Activated naive CD4-positive, alpha-beta T cell treated with anti-CD3 and anti-CD28 coated beads for 36 hours (primary cell): ENCODE measurements at regions not wholly inside any gene's neighbourhood (a gene's known extent, or its start where the extent isn't known, plus 50 kb on each side); places are given as distances from the start of the nearest gene placed in this dataset.

Experiments
- CTCF ChIA-PET: fragments of 350-600 bp; sonication (Branson Sonifier 250); formaldehyde crosslinking; loops from one replicate; lab custom pipeline; 2021; ENCODE audit warnings: antibody characterized with exemption; lab: Charles Lee
- DNase-seq: peaks from one replicate; pipeline ENCODE4 v3.0.0-alpha.2; 2020
- H3K27ac Mint-ChIP-seq: one replicate; pipeline ENCODE4 v1.8.0; 2021; ENCODE audit warnings: mild to moderate bottlenecking, mixed read lengths
- H3K27me3 Mint-ChIP-seq: one replicate; pipeline ENCODE4 v1.8.0; 2021; ENCODE audit warnings: low read depth, mixed read lengths
- H3K36me3 Mint-ChIP-seq: one replicate; pipeline ENCODE4 v1.8.0; 2021; ENCODE audit warnings: low read depth, mixed read lengths
- H3K4me1 Mint-ChIP-seq: one replicate; pipeline ENCODE4 v1.8.0; 2021; ENCODE audit warnings: low read depth, mixed read lengths
- H3K4me3 Mint-ChIP-seq: one replicate; pipeline ENCODE4 v1.8.0; 2021; ENCODE audit warnings: mild to moderate bottlenecking, moderate library complexity, mixed read lengths
- H3K9me3 Mint-ChIP-seq: one replicate; pipeline ENCODE4 v1.8.0; 2021; ENCODE audit warnings: mixed read lengths
- intact Hi-C: fragments of 100-400 bp; cut with micrococcal nuclease; formaldehyde crosslinking; loops from one replicate; pipeline ENCODE4 v1.15.1; 2023

DNA sequence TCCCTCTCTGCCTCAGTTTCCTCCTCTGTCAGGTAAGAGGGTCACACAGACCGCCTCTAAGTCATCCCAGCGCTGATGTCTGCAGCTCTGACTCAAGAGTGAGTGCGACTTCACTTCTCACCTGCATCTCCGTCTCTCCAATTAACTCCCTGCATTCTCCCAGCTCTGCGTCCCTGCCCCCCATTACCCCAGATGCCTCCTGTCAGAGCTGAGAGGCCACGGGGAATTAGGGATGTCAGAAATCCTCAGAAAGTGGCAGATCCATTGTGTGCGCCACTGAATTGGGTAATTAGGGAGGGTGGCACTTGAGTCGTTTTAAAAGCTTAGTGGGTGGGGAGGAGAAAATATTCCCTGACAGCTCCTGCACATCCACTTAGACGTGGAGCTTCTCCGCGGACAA, 885.4 kb upstream of the EEF2KMT start:
- Mint-ChIP-seq H3K27me3 (no peaks in the 10 kb centered on the region), H3K36me3 (no peaks in the 10 kb centered on the region), H3K4me3 (no peak overlapping the region), H3K27ac (no peak overlapping the region), H3K9me3 (peaks cover 5% of the 10 kb centered on the region), H3K4me1 (no peaks in the 10 kb centered on the region)
- CTCF ChIA-PET = no interaction called here
- intact Hi-C loops = no loop called here
- no peak for DNase-seq

DNA sequence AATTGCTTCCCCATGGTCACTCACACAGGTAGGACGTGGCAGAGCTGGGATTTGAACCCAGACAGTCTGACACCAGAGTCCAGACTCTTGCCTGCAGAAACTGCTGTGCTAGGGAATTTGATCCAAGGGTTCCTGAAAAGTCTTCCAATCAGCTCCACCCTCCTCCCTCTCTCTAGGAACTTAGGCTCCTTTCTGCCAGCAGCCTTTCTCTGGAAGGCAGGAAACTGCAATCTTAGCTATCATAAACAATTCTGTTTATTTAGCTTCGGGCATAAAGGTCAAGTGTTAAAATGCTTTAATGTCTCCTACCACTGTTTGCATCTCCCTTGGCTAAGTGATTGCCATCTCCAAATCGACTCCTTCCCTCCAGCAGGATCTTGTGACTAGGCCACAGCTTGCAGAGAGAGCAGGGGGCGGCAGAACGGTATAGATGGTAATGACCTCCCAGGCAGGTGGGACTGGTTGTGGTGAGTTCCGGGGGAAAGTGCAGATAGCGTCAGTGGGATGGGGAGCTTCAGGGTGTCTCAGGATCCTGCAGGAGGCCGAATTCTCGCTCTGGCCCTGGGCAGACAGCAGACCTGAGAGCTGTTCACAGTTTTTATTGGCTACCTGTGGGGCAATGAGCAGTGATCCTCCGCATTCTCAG, 882.4 kb upstream of the EEF2KMT start:
- H3K9me3 Mint-ChIP-seq = peaks cover 5% of the 10 kb centered on the region
- DNase-seq = no peak
- CTCF ChIA-PET = no interaction called here
- H3K27me3 Mint-ChIP-seq = no peaks in the 10 kb centered on the region
- intact Hi-C loops = no loop called here
- H3K4me3 Mint-ChIP-seq = no peak overlapping the region
- H3K4me1 Mint-ChIP-seq = no peaks in the 10 kb centered on the region
- no peak overlapping the region for H3K27ac Mint-ChIP-seq
- no peaks in the 10 kb centered on the region for H3K36me3 Mint-ChIP-seq

DNA sequence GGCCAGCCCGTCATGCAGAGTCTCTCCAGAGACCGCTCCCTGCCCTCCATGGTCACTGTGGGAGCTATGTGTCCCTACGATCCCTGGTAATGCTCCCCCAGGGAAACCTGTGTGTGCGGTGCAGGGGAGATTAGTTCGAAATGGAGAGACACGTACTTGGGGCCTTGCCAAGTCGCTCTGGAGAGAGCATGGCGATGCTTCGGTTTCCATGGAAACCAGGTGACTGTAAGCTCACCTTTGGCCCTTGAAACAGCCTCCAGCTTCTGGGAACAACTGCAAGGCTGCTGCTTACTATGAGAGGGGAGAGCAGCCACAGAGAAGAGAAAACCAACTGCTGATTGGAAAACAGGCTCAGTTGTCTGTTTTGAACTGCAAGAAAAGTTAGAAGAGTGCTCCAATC, 879.7 kb upstream of the EEF2KMT start:
- CTCF ChIA-PET = no interaction called here
- H3K4me3 Mint-ChIP-seq = no peak overlapping the region
- no peak overlapping the region for H3K27ac Mint-ChIP-seq
- H3K4me1 Mint-ChIP-seq = no peaks in the 10 kb centered on the region
- intact Hi-C loops = no loop called here
- no peaks in the 10 kb centered on the region for H3K27me3 Mint-ChIP-seq
- no peak for DNase-seq
- no peaks in the 10 kb centered on the region for H3K9me3 Mint-ChIP-seq
- H3K36me3 Mint-ChIP-seq = no peaks in the 10 kb centered on the region

DNA sequence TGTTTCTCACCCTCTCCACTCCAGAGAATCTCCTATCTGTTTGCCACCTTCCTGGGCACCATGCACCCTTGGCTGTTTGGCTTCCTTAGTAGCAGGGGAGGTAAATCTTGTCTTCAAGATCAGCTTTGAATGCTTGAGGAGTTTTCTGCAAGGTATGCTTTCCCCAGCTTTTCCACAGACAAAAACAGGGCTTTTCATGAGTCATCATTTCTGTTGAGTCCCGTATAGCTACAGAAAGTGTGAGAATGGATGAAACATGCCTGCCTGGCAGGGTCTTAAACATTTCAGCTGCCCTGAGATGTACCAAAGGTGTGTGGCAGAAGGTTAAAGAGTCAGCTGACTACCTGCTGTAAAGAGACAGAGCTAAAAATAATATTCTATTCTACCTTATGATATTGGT, 875.2 kb upstream of the EEF2KMT start:
- intact Hi-C loops = no loop called here
- Mint-ChIP-seq H3K4me1 (no peaks in the 10 kb centered on the region), H3K4me3 (no peak overlapping the region), H3K27me3 (peaks cover 2% of the 10 kb centered on the region), H3K27ac (no peak overlapping the region), H3K36me3 (no peaks in the 10 kb centered on the region), H3K9me3 (peaks cover 4% of the 10 kb centered on the region)
- no peak for DNase-seq
- CTCF ChIA-PET = no interaction called here

DNA sequence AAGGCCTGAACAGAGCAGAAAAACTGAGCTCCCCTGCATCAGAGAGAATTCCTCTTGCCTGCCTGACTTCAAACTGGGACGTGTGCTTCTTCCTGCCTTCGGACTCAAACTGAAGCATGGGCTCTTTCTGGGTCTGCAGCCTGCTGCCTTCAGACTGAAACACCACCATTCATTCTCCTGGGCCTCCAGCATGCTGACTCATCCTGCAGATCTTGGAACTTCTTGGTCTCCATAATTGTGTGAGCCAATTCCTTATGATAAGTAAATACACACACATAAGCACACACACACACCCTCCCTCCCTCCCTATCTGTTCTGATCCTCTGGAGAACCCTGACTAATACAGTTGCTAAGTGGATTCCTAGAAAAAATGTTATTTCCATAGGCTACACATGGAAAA, 874.3 kb upstream of the EEF2KMT start:
- intact Hi-C loops = no loop called here
- Mint-ChIP-seq H3K4me3 (no peak overlapping the region), H3K4me1 (no peaks in the 10 kb centered on the region), H3K9me3 (peaks cover 4% of the 10 kb centered on the region), H3K27me3 (peaks cover 2% of the 10 kb centered on the region), H3K27ac (no peak overlapping the region), H3K36me3 (no peaks in the 10 kb centered on the region)
- no peak for DNase-seq
- CTCF ChIA-PET = no interaction called here

DNA sequence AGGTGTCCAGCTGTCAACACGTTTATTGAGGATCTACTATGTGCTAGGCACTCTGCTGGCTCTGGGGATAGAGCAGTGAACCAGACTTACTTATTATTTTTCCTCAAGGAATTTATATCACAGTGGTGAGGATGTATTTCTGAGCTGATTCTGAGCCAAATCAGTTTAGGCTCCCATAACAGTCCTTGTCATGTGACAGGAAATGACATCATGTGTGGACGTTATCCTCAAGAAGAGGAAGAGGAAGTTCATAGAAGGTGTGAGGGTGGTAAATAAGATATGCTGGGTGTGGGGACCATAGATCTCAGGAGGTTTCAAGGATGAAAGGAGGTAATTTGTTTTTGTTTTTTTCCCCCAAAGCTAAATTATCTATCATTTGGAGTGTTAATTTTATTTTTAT, 873.5 kb upstream of the EEF2KMT start:
- CTCF ChIA-PET = no interaction called here
- Mint-ChIP-seq H3K9me3 (peaks cover 4% of the 10 kb centered on the region), H3K4me1 (no peaks in the 10 kb centered on the region), H3K4me3 (no peak overlapping the region), H3K27me3 (peaks cover 2% of the 10 kb centered on the region), H3K27ac (no peak overlapping the region), H3K36me3 (no peaks in the 10 kb centered on the region)
- intact Hi-C loops = no loop called here
- no peak for DNase-seq

DNA sequence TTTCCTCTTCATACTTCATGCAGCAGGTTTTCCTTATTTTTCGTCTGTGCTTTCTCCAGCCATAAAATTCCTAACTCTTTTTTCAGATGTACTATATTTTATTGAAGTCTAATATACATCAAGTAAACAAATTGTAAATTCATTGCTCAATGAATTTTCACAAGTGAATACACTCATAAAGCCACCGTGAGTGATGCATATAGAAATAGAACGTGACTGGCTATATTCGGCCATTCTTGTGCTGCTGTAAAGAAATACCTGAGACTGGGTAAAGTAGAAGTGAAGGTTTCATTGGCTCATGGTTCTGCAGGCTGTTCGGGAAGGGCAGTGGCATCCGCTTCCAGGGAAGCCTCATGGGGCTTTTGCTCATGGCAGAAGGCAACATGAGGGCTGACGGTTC, 868.4 kb upstream of the EEF2KMT start:
- Mint-ChIP-seq H3K4me1 (no peaks in the 10 kb centered on the region), H3K9me3 (peaks cover 5% of the 10 kb centered on the region), H3K27me3 (peaks cover under 1% of the 10 kb centered on the region), H3K27ac (no peak overlapping the region), H3K4me3 (no peak overlapping the region), H3K36me3 (no peaks in the 10 kb centered on the region)
- intact Hi-C loops = no loop called here
- DNase-seq = no peak
- CTCF ChIA-PET = no interaction called here

DNA sequence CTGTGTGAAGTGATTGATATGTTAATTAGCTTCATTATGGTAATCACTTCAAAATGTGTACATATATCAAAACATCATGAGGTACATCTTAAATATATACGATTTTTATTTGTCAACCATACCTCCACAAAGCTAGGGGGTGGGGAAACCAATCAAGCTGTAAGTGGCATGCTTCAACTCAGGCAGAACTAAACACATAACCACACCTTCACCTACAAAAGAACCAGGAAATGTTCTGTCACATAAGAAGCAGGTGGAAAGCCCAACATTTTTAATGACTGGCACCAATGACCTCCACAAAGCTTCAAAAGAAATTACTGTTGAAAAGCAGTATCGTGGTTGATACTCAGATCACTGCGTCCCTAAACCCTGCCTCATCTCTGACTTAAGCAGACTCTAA, 867.7 kb upstream of the EEF2KMT start:
- H3K27ac Mint-ChIP-seq = no peak overlapping the region
- H3K4me1 Mint-ChIP-seq = no peaks in the 10 kb centered on the region
- CTCF ChIA-PET = no interaction called here
- intact Hi-C loops = no loop called here
- H3K27me3 Mint-ChIP-seq = no peaks in the 10 kb centered on the region
- no peak for DNase-seq
- no peaks in the 10 kb centered on the region for H3K36me3 Mint-ChIP-seq
- H3K9me3 Mint-ChIP-seq = peaks cover 3% of the 10 kb centered on the region
- no peak overlapping the region for H3K4me3 Mint-ChIP-seq

DNA sequence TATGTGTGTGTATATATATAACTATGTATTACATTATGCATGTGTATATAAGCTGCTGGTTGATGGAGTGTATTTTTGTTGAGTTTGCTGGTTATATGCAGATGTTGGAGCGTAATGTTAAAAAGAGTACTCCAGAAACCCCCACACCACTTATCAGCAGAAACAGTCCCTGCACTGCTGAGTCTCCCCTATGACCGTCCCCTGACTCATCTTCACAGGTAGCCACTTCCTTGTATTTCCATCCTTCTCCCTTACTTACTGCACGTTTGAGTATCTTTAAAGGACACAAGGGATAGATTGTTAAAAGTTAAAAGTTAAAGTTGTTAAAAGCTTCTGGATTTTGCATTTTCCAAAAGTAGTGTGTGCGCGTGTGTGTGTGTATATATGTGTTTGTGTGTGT, 853.9 kb upstream of the EEF2KMT start:
- Mint-ChIP-seq H3K9me3 (peaks cover 1% of the 10 kb centered on the region), H3K27ac (no peak overlapping the region)

DNA sequence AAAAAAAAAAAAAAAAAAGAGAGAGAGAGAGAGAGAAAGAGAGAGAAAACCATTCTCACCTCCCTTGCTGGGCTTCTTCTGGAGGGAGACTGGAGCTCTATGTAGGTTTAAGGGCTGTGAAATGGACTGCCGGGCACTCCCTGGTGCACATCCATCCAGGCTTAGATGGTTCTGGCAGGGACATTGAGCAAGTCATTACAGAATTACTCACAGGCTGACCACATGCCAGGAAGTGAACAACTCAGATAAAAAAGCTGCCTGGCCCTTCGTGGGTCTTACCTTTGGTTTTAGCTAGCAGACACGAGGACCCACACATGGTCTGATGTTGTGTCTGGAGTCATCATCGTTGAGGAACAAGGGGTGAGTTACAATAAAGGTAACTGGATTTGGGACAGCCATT, 847.4 kb upstream of the EEF2KMT start:
- no peak for DNase-seq
- peaks cover 1% of the 10 kb centered on the region for H3K36me3 Mint-ChIP-seq
- no peaks in the 10 kb centered on the region for H3K4me1 Mint-ChIP-seq
- no peak overlapping the region for H3K4me3 Mint-ChIP-seq
- H3K9me3 Mint-ChIP-seq = peaks cover 14% of the 10 kb centered on the region
- CTCF ChIA-PET = interaction anchor here (0.7 kb wide), 1 partner anchor 19 kb away, joined by 4 read pairs; no protein-coding TSS in a partner anchor
- H3K27ac Mint-ChIP-seq = no peak overlapping the region
- intact Hi-C loops = no loop called here
- no peaks in the 10 kb centered on the region for H3K27me3 Mint-ChIP-seq

More for the DNA sequence above, 853.9 kb upstream of the EEF2KMT start:
- intact Hi-C loops = no loop called here
- CTCF ChIA-PET = no interaction called here
- Mint-ChIP-seq H3K4me1 (no peaks in the 10 kb centered on the region), H3K27me3 (no peaks in the 10 kb centered on the region), H3K36me3 (no peaks in the 10 kb centered on the region), H3K4me3 (no peak overlapping the region)
- no peak for DNase-seq

DNA sequence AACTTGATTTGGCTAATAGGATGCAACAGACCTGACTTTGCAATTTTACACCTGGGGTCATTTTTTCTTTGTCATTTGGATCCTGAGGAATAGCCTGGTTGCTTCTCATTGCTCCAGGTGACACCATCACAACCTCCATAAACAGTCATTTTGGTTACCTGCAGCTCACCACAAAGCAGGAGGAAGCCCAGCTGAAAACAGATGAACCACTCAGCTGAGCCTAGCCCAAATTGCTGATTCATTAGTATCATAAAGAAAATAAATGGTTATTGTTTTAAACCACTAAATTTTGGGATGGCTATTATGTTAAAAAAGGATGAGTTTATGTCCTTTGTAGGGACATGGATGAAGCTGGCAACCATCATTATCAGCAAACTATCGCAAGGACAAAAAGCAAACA, 841.0 kb upstream of the EEF2KMT start:
- H3K4me3 Mint-ChIP-seq = no peak overlapping the region
- H3K36me3 Mint-ChIP-seq = peaks cover 1% of the 10 kb centered on the region
- DNase-seq = no peak
- intact Hi-C loops = no loop called here
- no peaks in the 10 kb centered on the region for H3K4me1 Mint-ChIP-seq
- H3K9me3 Mint-ChIP-seq = peaks cover 32% of the 10 kb centered on the region
- CTCF ChIA-PET = no interaction called here
- no peak overlapping the region for H3K27ac Mint-ChIP-seq
- H3K27me3 Mint-ChIP-seq = no peaks in the 10 kb centered on the region

DNA sequence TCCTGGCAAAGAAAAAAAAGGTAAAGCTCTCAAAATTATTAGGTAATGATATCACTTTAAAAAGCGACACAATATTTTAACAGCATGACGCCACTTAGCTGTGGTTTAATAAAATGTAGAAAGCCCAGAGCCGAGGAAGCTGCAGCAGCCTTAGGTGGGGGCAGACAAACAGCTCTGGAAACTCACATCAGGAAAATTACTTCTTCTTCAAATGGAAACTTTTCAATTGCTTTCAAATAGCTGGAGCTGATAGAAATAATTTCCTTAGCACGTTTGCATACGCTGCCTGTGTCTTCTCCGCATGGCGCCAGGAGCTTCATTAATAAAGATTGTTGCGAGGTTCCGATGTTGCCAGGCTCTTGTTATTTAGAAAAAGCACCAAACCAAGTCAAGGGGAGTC, 835.3 kb upstream of the EEF2KMT start:
- H3K27me3 Mint-ChIP-seq = no peaks in the 10 kb centered on the region
- intact Hi-C loops = no loop called here
- H3K4me3 Mint-ChIP-seq = no peak overlapping the region
- no peak overlapping the region for H3K27ac Mint-ChIP-seq
- H3K36me3 Mint-ChIP-seq = no peaks in the 10 kb centered on the region
- H3K9me3 Mint-ChIP-seq = peaks cover 18% of the 10 kb centered on the region
- DNase-seq = no peak
- H3K4me1 Mint-ChIP-seq = no peaks in the 10 kb centered on the region
- CTCF ChIA-PET = interaction anchor here (0.5 kb wide), 1 partner anchor 144 kb away, joined by 3 read pairs; no protein-coding TSS in a partner anchor

DNA sequence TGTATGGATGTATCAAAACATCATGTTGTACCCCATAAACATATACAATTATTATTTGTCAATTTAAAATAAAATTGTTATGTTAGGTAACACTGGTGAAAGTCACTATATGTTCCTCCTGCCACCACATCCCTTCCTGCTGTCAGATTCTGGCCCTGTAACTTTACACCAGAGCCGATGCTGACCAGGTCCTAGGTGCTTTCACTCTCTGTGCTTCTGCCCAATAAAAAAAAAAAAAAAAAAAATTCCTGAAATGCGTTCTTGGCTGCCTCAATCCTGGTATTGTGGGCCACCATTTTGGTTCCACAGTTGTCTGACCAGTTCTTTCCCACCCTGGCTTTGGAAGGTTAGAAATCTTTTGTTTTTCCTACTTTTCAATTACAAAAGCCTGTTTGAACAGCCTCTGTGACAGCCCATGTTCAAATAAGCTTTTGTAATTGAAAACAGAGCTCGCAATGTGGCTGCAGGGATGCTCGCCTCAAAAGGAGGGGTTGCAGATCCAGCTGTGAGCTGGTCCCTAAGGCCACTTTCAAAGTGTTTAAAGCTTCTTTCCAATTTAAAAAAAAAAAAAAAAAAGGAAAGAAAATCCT, 831.0 kb upstream of the EEF2KMT start:
- no peak for DNase-seq
- no peaks in the 10 kb centered on the region for H3K36me3 Mint-ChIP-seq
- H3K27ac Mint-ChIP-seq = no peak overlapping the region
- H3K4me3 Mint-ChIP-seq = no peak overlapping the region
- H3K9me3 Mint-ChIP-seq = peaks cover 12% of the 10 kb centered on the region
- no peaks in the 10 kb centered on the region for H3K27me3 Mint-ChIP-seq
- no peaks in the 10 kb centered on the region for H3K4me1 Mint-ChIP-seq
- intact Hi-C loops = no loop called here
- CTCF ChIA-PET = no interaction called here
